ENCODE measurements at regions not wholly inside any gene's neighbourhood (a gene's known extent, or its start where the extent isn't known, plus 50 kb on each side); places are given as distances from the start of the nearest gene placed in this dataset.

GRCh38 chr6:167526465-167527368 is 201.8 kb downstream of the TTLL2 start:
- H4K20me1 ChIP-seq (ENCODE audit: insufficient read depth) = no peaks in the 10 kb centered on the region
- no peaks in the 10 kb centered on the region for H3K9me2 ChIP-seq (ENCODE audit: insufficient read depth)
- H3K4me3 ChIP-seq = no peak overlapping the region
- H3K79me2 ChIP-seq (ENCODE audit: insufficient read depth) = no peaks in the 10 kb centered on the region
- 43 to 47% methylated on average over 23 of the region's 23 CpGs for WGBS, 2 experiments (ENCODE audit: low coverage in 1 of 2, low lambda C conversion rate in 2 of 2, missing lambda C conversion rate in 2 of 2)
- H2AFZ ChIP-seq = no peak overlapping the region
- DNase-seq = no peak
- TF ChIP-seq EZH2 (IDR thresholded peaks at IDR 0.05; ENCODE audit: insufficient read depth, poor library complexity, severe bottlenecking) (no peak), EZH2phosphoT487 (IDR thresholded peaks at IDR 0.05; ENCODE audit: insufficient read depth, low read depth) (no peak)
- no peak overlapping the region for H3K4me2 ChIP-seq (ENCODE audit: unreplicated experiment)
- in situ Hi-C loops (cut with MboI) = no loop called here
- H3K27me3 ChIP-seq (replicated peaks; ENCODE audit: insufficient read depth) = no peaks in the 10 kb centered on the region
- no peaks in the 10 kb centered on the region for H3K36me3 ChIP-seq (ENCODE audit: low read depth)
- no peak overlapping the region for H3K9ac ChIP-seq
- H3F3A ChIP-seq (ENCODE audit: insufficient read depth) = no peaks in the 10 kb centered on the region
- no peak overlapping the region for H3K27ac ChIP-seq
- no peaks in the 10 kb centered on the region for H3K9me3 ChIP-seq (ENCODE audit: low read depth)
- H3K4me1 ChIP-seq (ENCODE audit: insufficient read depth) = no peaks in the 10 kb centered on the region

DNA sequence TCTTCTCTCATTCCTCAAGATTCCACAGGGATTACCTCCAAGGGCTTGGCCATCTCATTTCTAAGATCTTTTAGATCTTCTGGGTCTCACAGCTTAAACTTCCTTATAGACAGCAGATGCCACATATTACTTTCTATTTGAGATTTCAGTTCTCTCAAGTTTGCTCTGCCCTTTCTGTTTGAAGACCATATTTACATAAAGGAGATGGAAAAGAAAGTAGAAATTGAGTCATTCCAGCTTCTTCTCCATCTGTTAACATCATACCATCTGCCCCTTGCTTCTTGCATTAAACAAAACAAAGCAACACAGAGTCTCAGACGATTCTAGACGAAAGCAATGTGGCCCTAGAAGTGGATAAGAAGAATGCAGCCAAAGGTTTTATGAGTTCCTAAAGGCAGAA is 203.4 kb downstream of the TTLL2 start:
- Histone ChIP-seq H2AFZ (no peak overlapping the region), H3K36me3 (ENCODE audit: low read depth) (no peaks in the 10 kb centered on the region), H3K4me3 (no peak overlapping the region), H3K9me3 (ENCODE audit: low read depth) (no peaks in the 10 kb centered on the region), H3K9ac (no peak overlapping the region), H3K9me2 (ENCODE audit: insufficient read depth) (no peaks in the 10 kb centered on the region), H3K4me2 (ENCODE audit: unreplicated experiment) (no peak overlapping the region), H3K27ac (no peak overlapping the region), H3K4me1 (ENCODE audit: insufficient read depth) (no peaks in the 10 kb centered on the region), H3K27me3 (replicated peaks; ENCODE audit: insufficient read depth) (no peaks in the 10 kb centered on the region), H3F3A (ENCODE audit: insufficient read depth) (no peaks in the 10 kb centered on the region), H4K20me1 (ENCODE audit: insufficient read depth) (no peaks in the 10 kb centered on the region), H3K79me2 (ENCODE audit: insufficient read depth) (no peaks in the 10 kb centered on the region)
- in situ Hi-C loops (cut with MboI) = no loop called here
- WGBS, 2 experiments (ENCODE audit: low coverage in 1 of 2, low lambda C conversion rate in 2 of 2, missing lambda C conversion rate in 2 of 2) = 4 to 9% methylated on average over 2 of the region's 2 CpGs
- no peak for DNase-seq
- TF ChIP-seq EZH2phosphoT487 (IDR thresholded peaks at IDR 0.05; ENCODE audit: insufficient read depth, low read depth) (no peak), EZH2 (IDR thresholded peaks at IDR 0.05; ENCODE audit: insufficient read depth, poor library complexity, severe bottlenecking) (no peak)

- in situ Hi-C loops (cut with MboI) = no loop called here
- Histone ChIP-seq H3K27ac (no peak overlapping the region), H2AFZ (no peak overlapping the region), H3K4me3 (no peak overlapping the region), H3K9me2 (ENCODE audit: insufficient read depth) (no peaks in the 10 kb centered on the region), H3K9ac (no peak overlapping the region), H3K9me3 (ENCODE audit: low read depth) (no peaks in the 10 kb centered on the region), H4K20me1 (ENCODE audit: insufficient read depth) (no peaks in the 10 kb centered on the region), H3K4me2 (ENCODE audit: unreplicated experiment) (no peak overlapping the region), H3K79me2 (ENCODE audit: insufficient read depth) (no peaks in the 10 kb centered on the region), H3K36me3 (ENCODE audit: low read depth) (no peaks in the 10 kb centered on the region), H3K4me1 (ENCODE audit: insufficient read depth) (no peaks in the 10 kb centered on the region), H3K27me3 (replicated peaks; ENCODE audit: insufficient read depth) (no peaks in the 10 kb centered on the region), H3F3A (ENCODE audit: insufficient read depth) (no peaks in the 10 kb centered on the region)
- TF ChIP-seq EZH2 (IDR thresholded peaks at IDR 0.05; ENCODE audit: insufficient read depth, poor library complexity, severe bottlenecking) (no peak), EZH2phosphoT487 (IDR thresholded peaks at IDR 0.05; ENCODE audit: insufficient read depth, low read depth) (no peak)
- 40 to 48% methylated on average over 6 of the region's 6 CpGs for WGBS, 2 experiments (ENCODE audit: low coverage in 1 of 2, low lambda C conversion rate in 2 of 2, missing lambda C conversion rate in 2 of 2)
- no peak for DNase-seq
Measured at GRCh38 chr6:167528976-167529375, 204.1 kb downstream of the TTLL2 start.

- H3K9me2 ChIP-seq (ENCODE audit: insufficient read depth) = no peaks in the 10 kb centered on the region
- H3K4me1 ChIP-seq (ENCODE audit: insufficient read depth) = no peaks in the 10 kb centered on the region
- DNase-seq = no peak
- H3K4me3 ChIP-seq = no peak overlapping the region
- no peak overlapping the region for H3K9ac ChIP-seq
- no peak overlapping the region for H3K4me2 ChIP-seq (ENCODE audit: unreplicated experiment)
- H3K9me3 ChIP-seq (ENCODE audit: low read depth) = no peaks in the 10 kb centered on the region
- no peaks in the 10 kb centered on the region for H3K27me3 ChIP-seq (replicated peaks; ENCODE audit: insufficient read depth)
- H3K79me2 ChIP-seq (ENCODE audit: insufficient read depth) = no peaks in the 10 kb centered on the region
- TF ChIP-seq EZH2phosphoT487 (IDR thresholded peaks at IDR 0.05; ENCODE audit: insufficient read depth, low read depth) = no peak
- TF ChIP-seq EZH2 (IDR thresholded peaks at IDR 0.05; ENCODE audit: insufficient read depth, poor library complexity, severe bottlenecking) = no peak
- no peaks in the 10 kb centered on the region for H3F3A ChIP-seq (ENCODE audit: insufficient read depth)
- H2AFZ ChIP-seq = no peak overlapping the region
- no peak overlapping the region for H3K27ac ChIP-seq
- in situ Hi-C loops (cut with MboI) = no loop called here
- H3K36me3 ChIP-seq (ENCODE audit: low read depth) = no peaks in the 10 kb centered on the region
- no peaks in the 10 kb centered on the region for H4K20me1 ChIP-seq (ENCODE audit: insufficient read depth)
- WGBS, 2 experiments (ENCODE audit: low coverage in 1 of 2, low lambda C conversion rate in 2 of 2, missing lambda C conversion rate in 2 of 2) = 47 to 49% methylated on average over 11 of the region's 11 CpGs
Measured at GRCh38 chr6:167529444-167530335, 204.8 kb downstream of the TTLL2 start.

Data from GM23248 (cell line).